Stimulated activated CD8-positive, alpha-beta memory T cell treated with anti-CD3 and anti-CD28 coated beads, Interleukin-4, amount 100 ng/mL, for 4 hours (primary cell): ENCODE measurements at regions not wholly inside any gene's neighbourhood (a gene's known extent, or its start where the extent isn't known, plus 50 kb on each side); places are given as distances from the start of the nearest gene placed in this dataset.

ENCODE experiments used
- DNase-seq, 2 donors: peaks; one replicate each; pipeline ENCODE4 v3.0.0-alpha.2; 2020; ENCODE audit warnings: low read depth in 2 of 2, low spot score in 1 of 2

DNA sequence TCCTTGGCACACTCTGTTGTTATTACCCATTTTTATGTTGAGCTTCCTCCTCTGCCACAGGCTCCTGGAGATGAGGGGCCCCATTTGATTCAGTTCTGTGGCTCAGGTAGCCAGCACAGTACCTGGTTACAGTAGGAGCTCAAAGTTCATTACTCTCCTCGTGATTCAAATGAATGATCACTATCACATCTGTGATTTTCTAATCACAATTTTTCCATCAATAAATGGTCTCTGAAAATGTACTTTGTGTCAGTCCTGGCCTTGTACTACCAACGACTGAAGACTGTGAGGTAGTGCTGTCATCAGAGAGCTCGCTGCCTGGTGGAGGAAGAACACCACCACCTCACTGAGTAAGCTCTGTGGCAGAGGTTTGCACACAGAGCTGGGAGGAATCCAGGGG lies 106.8 kb upstream of the JUN start:
- DNase-seq = no peak

DNA sequence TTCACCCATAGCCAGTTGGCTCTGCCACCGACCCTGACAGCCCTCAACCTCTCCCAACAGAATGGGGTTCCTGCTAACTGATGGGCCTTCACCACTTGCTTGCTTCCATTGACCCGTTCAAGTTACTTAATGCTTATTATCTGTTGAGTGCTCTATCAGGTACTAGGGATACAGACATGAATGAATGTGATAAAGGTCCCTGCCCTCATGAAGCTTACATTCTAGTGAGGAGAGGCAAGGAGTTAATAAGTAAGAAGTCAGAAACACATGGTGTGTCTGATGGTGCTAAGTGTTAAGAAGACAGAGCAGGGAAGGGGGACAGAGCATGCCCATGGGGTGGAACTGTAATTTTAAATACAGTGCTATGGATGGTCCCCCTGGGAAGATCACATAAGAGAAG lies 107.5 kb upstream of the JUN start:
- no peak for DNase-seq

DNA sequence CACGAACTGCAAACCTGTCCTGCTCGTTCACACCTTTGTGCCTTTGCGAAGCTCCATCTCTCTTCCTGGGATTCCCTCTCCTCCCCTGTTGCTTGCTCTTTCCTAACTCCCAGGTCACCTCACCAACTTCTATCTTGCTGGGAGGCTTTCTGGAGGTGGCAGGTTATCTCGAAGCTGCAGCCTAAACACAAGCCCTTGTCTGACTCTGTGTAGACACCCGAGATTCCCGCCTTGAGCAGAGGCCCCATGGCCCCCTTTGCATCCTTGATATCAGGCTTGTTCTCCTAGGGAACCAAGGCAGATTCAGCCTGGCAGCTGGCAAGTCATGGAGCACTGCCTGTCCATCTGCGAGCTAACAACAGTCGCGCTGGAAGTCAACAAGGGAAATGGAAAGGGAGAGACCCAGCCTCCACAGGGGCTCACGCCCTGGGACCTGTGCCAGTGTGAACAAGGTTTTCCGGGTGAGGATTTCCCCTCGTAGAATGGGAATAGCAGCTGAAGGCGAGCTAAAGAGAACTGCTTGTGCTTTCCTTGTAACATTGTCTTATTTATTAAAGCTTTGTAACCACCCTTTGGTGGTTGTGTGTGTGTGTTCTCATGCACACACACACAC lies 109.5 kb upstream of the JUN start:
- no peak for DNase-seq

DNA sequence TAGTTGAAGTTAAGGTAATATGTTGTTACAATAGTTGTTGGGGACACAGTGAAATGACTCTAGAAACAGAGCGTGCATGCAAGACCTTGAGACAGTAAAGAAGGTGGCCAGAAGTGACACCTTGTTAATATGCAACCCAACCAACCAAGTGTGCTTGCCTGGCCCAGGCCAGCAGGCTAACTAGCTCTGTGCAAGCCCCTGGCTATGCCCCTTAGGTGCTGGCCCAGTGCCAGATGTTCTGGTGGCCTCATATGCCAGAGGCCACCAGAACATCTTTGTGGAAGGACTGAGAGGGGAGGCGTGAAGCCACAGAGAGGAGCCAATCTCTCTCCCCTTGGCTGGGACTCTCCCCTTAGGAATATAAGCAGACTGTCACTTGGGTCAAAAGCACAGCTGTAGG lies 111.2 kb upstream of the JUN start:
- no peak for DNase-seq

DNA sequence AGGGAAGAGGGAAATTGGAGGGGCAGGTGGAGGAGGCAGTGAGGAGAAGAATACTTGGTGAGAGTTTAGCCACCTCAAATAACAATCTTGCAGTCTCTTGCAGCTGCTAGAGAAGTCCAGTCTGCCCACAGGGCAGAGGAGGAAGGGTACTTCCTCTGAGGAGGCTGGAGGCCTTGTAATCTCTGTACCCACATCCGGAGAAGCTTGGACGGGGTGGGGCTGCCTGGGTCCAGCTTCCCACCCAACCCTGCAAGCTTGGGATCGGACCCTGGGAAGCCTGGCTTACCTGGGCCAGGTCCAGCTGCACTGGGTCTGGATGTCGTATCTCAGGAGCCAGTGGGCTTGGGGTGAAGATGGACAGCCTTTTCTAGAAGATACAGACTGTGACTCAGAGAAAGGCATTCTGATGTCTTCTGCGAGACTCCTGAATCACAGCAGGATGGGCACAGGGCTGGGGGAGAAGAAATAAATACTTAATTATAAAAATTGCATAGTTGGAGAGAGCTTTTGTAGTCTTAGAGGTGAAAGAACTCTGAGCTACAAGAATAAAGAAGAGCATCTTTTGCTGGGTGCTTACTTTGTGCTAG lies 111.8 kb upstream of the JUN start:
- no peak for DNase-seq

DNA sequence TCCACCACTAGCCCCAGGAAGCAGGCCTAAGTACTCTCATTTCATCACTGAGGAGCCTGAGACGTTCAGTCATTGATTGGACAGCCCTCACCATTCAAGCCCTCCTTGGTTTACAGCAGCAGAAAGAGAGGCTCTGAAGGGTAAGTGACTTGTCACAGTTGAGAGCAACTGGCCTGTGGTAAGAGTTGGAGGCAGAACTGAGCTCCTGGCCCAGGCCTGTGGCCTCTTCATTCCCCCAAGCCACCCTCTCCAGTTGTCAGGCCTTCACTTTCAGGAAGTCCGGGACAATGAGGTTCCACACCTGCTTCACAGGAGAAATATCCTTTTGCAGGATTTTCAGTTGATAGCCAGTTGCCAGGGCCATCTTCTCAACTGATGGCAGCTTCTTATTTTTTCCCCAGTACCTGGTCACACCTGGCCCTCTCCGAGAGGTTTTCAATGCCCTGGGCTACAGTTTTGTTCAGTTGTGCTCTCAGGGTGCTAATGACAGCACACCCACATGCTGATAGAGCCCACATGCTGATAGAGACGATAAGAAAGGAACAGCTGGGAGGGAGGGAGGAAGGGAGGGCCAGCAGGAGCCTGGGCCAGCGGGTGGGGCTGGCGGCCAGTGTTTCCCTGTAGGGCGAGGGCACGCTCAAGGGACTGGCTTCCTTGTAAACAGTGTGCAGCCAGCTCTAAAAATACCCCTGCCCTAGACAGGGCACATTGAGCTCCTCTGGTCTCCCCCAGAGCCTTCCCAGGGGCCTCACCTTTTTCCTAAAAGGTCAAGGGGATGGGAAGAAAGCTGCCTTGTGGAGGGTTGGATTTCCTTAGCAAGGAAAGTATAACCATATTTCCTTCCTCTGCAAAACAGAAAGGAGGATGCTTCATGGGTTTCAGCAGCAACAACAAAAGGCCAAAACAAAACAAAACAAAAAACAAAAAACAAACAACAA lies 112.7 kb upstream of the JUN start:
- no peak for DNase-seq

DNA sequence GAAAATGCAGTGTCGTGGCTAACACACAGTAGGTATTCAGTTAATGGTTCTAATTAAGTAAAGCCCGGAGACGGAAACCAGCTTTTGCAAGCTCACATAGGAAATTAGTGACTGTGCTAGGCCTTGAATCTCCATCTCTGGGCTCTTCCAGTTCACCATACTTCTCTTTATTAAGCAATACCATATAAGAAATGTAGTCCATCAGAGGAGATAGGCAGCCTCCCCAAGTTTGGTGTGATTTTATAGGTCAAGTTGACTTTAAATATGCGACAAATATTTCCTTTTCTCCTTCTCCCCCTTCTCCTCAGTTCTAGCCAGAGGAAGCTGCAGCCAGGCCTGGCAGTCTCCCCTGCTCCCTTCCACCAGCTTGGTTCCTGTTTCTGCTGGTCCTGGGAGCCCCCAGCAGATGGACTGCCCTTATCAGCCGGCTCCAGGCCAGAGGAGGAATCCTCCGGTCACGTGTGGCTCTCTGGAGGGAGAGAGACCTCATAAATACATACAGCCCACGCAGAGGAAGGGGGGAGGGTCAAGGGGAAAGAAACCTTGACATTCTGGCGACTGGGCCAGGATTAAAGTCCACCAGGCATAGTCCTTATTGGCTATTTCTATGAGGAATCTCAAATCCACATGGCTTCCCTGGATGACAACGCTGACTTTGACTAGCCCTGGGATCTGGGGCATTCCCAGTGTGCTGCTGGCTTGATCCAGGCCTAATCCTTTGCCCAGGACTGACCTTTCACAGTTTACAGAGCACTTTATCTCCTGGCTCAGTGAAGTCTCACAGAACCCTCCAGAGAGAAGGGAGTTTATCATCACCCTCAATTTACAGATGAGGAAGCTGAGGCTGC lies 115.1 kb upstream of the JUN start:
- no peak for DNase-seq

DNA sequence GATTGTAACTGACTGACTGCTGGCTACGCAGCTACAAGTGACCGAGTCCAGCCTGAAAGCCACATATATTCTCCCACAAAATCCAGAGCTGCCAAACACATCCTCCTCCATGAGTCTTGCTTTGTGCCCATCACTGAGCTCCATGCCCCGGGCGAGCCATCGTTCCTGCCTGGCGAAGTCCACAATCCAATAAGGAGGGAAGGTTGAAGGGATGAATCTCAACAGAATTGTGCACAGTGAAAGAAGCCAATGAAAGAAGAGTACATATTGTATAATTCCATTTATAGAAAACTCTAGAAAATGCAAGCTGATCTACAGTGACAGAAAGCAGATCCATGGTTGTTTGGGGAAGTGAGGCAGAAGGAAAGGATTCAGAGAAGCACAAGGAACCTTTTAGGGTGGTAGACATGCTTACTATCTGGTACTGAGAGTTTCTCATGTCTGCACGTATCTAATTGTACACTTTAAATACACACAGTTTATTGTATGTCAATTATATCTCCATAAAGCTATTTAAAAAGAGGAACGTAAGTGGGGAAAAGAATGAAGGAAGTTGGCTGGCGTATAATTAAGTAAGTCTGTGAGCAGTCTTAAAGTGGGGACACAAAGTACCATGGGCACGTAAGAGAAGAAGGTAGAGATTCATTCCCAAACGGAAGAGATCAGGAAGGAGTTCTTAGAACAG lies 115.9 kb upstream of the JUN start:
- no peak for DNase-seq

DNA sequence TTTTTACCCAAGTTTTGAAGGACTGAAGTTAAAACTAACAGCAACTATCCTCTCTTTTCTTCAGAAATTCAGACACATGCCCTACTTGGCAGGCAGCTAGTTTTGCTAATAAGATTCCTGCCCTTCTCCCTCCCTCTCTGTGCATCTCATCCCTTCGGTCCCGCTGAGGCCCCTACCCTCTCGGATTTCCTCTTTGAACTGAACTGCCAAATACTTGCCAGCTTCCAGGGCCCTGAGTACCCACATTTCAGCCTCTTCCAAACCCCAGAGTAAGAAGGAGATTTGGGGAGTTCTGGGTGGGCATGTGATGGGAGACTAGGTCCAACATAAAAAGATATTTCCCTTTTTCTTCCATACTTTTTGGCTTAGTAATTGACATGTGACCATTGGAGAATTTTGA lies 116.5 kb upstream of the JUN start:
- no peak for DNase-seq

DNA sequence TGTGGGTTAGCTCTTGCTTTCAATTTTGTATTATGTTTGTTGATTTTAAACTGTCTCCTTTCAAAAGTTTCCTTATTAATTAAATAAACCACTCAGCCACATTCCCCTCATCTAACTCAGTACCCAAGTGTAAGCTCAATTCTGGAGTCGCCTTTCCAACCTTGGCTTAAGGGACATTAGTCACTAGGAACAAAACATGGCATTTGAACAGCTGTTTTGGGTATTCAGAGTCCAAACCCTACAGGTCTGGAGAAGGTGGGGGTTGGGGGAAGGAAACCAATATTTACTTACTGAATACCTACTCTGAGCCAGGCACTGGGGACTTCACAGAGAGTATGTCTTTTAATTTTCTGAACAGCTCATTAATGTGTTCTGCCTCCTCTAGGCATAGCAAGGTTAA lies 117.2 kb upstream of the JUN start:
- DNase-seq = no peak

DNA sequence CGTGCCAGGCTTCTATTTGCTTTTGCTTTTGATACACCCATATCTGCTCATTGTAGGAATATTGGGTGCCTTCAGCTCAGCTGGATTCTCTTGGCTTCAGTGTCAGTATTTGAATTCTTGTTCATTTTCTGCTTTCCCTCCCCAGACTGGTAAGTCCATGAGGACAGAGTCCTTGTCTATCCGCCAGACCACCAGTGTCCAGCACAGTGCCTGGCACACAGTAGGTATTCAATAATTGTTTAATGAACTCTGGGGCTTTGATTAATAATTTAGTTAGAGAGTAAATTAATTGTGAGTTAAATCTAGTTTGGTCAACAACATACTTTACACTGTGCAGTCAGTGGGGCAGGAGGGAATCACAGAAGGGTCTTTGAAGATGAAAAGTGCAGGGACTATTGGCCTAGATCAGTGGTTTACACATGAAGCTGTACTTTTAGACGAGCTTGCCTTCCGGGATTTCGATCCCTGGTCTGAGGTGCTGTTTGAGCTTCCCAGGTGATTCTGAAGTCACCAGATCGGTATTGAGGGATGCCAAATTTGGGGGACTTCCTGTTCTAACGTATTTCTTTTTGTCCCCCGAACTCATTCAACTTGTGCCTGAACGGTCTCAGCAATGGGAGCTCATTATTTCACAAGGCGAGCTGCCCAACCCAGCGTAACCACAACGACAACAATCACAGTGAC lies 119.1 kb upstream of the JUN start:
- no peak for DNase-seq

DNA sequence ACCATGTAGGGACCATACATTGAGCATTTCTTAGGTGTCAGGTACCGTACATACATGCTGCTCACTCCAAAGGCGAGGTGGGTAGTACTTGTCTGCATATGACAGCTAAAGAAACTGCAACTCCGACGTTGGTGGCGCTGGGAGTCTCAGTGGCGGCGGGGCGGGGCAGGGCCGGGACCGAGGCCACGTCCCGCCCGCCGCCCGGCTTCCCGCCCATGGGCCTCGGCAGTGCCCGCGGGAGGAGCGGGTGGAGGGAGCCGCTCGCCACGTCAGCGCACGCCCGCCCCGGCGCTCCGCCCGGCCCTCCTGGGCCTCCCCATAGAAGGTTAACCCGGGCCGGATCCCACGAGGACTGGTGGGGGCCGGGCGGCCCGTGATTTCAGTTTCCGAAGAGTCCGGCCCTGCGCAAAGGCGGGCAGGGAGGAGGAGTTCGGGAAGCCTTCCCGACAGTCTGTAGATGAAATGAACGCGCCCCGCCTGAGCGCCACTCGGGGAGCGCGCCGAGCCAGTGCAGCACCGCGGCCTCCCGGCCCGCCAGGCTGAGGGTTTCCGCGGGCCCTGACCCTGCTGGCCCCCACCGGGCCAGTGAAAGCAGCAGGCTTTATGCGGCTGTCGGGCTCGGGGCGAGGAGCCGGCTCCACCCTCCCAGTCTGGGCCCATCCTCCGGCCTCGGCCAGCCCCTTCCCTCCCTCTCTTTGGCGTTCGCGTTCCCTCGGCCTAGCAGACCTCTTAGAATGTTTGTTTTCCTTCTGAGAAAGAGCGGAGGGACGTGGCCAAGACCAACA lies 119.9 kb upstream of the JUN start:
- peak; percentile 40 to 66 for DNase-seq

DNA sequence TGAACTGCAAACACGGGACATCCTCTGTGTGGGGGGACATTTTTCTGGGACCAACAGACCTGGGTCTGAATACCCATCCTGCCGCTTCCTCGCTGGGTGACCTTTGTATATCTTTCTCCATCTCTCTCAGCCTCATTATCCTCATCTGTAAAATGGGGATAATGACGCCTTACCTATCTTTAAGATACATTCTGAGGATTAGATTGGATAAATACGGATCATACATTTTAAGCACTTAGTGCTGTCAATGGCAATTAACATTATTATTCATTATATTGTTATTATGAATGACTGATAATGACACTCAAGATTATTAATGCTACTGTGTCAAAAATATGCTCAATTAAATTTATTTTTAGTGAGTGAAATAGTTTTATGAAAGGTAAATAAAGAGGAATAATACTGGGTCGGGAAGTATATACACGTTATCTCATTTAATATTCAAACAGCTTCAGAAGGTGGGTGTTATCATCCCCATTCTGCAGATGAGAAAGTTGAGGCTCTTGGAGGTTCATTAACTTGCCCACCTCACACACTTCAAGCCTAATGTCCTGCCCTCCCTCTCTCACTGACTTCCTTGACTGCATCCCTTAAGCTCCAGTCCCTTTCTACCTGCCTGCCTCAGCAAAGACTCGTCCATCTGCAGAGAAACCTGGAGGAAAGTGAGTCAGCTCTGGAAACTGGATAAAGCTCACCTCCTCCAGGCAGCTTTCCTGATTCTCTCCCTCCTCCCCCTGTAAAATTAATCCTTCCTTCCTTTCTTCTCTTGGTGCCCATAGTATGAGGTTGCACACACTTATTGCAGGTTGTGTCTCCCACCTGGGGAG lies 120.7 kb upstream of the JUN start:
- no peak for DNase-seq

DNA sequence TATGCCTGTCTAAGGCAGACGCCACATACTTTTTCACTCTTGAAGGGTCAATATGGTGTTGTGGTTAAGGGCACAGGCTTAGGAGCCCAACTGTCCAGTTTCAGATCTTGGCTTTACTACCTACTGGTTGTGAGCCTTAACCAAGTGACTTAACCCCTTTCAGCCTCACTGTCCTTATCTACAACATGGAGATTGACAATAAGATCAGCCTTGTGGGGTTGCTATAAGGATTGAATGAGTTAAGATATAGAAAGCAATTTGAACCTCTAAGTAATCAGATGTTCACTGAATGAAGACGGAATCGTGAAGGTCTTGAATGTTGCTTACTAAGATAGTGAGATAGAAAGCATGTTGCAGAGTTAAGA lies 121.3 kb upstream of the JUN start:
- no peak for DNase-seq

DNA sequence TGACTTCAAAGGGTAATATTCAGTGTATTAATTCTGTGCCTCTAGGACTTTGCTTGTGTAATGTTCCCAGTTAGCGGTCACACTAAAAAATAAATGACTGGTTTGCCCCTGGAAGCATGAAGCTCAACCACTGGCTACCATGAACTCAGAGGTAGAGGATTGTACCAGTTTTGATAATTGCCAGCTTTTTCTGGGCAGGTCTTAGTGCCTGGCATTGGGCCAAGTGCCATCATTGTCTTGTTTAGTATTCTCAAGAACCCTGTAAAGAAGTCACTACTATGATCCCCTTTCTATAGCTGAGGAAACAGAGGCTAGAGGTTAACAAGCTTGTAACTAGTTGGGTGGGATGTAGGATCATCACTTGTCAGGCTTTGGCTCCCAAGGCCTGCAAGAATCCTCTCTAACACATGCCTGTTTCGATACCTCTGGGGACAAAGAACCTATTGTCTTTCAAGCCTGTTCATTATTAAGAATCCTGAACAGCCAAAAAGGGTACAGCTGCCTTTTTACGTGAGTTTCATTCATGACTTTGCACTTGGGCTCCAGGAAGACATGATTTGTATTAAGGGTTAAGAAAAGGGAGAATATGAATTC lies 121.9 kb upstream of the JUN start:
- DNase-seq = no peak

DNA sequence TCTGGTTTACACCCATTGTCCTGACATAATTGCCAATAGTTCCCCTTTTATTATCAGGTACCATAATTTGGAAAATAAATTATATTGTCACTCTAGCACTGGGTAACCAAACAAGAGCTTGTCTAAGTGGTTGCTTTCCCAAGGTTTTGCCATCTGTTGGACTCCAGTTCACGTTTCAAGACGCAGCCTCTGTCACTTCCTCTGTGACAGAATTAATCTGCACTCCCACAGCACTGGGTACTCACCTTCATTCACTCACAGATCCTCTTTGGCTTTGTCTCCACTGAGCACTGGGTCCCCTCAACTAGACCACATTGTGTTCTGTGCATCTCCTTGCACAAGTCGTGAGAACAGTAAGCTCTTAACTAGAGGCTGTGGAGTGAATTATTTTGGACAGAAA lies 123.6 kb upstream of the JUN start:
- DNase-seq = no peak

DNA sequence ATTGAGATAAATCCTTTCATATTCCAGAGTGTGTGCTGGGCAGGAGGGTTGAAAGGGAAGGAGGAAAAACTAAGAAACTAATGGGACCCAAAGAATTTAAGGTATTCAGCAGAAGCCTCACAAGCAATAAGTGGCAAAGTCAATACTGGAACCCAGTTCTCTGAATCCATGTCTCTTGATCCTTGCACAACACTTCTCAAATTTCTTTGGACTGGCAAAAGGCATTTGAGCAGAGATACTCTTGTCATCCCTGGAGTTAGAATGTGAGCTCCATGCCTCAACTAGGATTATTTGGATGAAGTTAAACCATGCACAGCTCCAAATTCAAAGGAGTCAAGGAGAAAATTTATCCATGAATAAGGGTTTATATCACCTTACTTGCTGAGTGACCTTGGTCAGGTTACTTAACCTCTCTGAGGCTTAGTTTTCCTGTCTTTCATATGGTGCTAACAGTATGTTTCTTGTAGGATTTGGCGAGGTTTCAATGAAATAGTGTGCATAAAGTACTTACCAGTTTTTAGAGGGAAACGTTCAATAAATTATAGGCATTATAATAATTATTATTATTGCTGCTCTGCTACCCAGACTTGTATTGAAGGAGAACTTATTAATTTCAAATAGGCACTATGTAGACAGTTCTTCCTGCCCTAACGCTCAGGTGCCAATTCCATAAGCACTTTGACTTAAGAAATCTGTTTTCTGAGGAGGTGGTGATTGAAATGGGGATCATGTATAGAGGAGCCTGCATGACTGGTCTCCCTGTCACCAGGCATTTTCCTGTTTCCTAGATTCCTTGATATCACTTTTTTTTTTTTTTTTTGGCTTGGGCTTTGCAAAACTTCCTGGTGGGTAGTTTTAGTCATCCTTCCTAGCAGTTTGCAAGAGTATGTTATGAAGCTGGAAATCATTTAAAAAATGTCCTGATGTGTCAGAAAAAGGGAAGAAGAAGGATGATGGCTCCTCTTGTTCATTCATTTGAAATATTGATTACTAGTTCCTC lies 125.0 kb upstream of the JUN start:
- DNase-seq = no peak
